ENCODE measurements at regions not wholly inside any gene's neighbourhood (a gene's known extent, or its start where the extent isn't known, plus 50 kb on each side); places are given as distances from the start of the nearest gene placed in this dataset.

DNA sequence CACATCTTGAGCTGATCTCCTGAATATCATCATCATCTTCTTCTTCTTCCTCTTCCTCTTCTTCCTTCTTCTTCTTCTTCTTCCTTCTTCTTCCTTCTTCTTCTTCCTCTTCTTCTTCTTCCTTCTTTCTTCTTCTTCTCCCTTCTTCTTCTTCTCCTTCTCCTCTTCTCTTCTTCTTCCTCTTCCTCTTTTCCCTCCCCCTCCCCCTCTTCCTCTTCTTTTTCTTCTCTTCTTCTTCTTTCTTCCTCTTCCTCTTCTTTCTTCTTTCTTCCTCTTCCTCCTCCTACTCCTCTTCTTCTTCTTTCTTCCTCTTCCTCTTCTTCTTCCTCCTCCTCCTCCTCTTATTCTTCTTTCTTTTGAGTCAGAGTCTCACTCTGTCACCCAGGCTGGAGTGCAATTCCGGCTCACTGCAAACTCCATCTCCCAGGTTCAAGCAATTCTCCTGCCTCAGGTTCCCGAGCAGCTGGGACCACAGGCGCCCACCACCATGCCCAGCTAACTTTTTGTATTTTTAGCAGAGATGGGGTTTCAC, 197.9 kb upstream of the NANOGP8 start:
- 95 to 100% (median 97%) methylated on average over 3 of the region's 3 CpGs for WGBS, 3 donors
- intact Hi-C loops (cut with DNase I) = no loop called here
- Histone ChIP-seq H3K36me3 (no peaks in the 10 kb centered on the region), H3K4me3 (no peak overlapping the region), H3K9me3 (no peaks in the 10 kb centered on the region), H3K27me3 (no peaks in the 10 kb centered on the region), H3K4me1 (ENCODE audit: insufficient read depth) (no peaks in the 10 kb centered on the region), H3K27ac (no peak overlapping the region)
- no peak for DNase-seq
- TF ChIP-seq, protein P1, sequence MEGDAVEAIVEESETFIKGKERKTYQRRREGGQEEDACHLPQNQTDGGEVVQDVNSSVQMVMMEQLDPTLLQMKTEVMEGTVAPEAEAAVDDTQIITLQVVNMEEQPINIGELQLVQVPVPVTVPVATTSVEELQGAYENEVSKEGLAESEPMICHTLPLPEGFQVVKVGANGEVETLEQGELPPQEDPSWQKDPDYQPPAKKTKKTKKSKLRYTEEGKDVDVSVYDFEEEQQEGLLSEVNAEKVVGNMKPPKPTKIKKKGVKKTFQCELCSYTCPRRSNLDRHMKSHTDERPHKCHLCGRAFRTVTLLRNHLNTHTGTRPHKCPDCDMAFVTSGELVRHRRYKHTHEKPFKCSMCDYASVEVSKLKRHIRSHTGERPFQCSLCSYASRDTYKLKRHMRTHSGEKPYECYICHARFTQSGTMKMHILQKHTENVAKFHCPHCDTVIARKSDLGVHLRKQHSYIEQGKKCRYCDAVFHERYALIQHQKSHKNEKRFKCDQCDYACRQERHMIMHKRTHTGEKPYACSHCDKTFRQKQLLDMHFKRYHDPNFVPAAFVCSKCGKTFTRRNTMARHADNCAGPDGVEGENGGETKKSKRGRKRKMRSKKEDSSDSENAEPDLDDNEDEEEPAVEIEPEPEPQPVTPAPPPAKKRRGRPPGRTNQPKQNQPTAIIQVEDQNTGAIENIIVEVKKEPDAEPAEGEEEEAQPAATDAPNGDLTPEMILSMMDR (IDR thresholded peaks at IDR 0.05) = no peak
- no peak for TF ChIP-seq EP300 (IDR thresholded peaks at IDR 0.05)
- no peak for TF ChIP-seq POLR2A (IDR thresholded peaks at IDR 0.05)

DNA sequence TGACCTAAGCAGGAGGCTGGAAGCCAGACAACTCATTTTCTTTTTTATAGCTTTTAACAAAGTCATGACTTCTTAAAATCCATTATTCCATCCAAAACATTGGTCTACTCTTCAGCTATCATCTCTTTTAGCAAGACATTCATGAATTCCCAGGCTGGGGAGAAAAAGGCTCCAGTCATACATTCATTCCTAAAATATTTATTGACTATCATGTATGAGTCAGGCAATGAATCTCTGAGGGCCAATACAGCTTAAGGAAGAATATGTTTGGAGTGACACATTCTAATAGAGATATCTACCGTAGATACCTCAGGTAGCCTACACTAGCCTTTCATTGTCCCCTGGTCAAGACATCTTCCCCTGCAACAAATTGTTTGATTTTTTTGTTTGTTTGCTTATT, 196.4 kb upstream of the NANOGP8 start:
- H3K27ac ChIP-seq = no peak overlapping the region
- no peak for DNase-seq
- intact Hi-C loops (cut with DNase I) = no loop called here
- no peak for TF ChIP-seq POLR2A (IDR thresholded peaks at IDR 0.05)
- TF ChIP-seq EP300 (IDR thresholded peaks at IDR 0.05) = no peak
- TF ChIP-seq, protein P1 (IDR thresholded peaks at IDR 0.05) = no peak
- H3K4me1 ChIP-seq (ENCODE audit: insufficient read depth) = no peaks in the 10 kb centered on the region
- WGBS, 3 donors = 88 to 94% (median 92%) methylated on average over 1 of the region's 1 CpG
- H3K27me3 ChIP-seq = no peaks in the 10 kb centered on the region
- no peaks in the 10 kb centered on the region for H3K36me3 ChIP-seq
- no peaks in the 10 kb centered on the region for H3K9me3 ChIP-seq
- H3K4me3 ChIP-seq = no peak overlapping the region

DNA sequence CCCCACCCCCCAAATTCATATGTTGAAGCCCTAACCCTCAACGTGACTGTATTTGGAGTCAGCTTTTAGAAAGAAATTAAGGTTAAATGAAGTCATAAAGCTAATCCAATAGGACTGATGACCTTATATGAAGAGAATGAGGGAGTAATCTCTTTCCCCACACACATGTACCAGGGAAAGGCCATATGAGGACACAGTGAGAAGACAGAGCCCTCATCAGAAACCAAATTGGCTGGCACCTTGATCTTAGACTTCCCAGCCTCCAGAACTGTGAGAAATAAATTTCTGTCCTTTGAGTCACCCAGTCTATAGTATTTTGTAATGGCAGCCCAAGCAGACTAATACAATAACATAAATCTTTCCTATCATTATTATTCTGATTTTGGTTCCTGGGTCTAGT, 194.7 kb upstream of the NANOGP8 start:
- H3K27ac ChIP-seq = no peak overlapping the region
- no peaks in the 10 kb centered on the region for H3K4me1 ChIP-seq (ENCODE audit: insufficient read depth)
- H3K36me3 ChIP-seq = no peaks in the 10 kb centered on the region
- H3K9me3 ChIP-seq = no peaks in the 10 kb centered on the region
- TF ChIP-seq POLR2A (IDR thresholded peaks at IDR 0.05) (no peak), EP300 (IDR thresholded peaks at IDR 0.05) (no peak)
- TF ChIP-seq, protein P1 (IDR thresholded peaks at IDR 0.05) = no peak
- H3K27me3 ChIP-seq = no peaks in the 10 kb centered on the region
- WGBS, 3 donors = 86 to 97% (median 87%) methylated on average over 1 of the region's 1 CpG
- DNase-seq = no peak
- no peak overlapping the region for H3K4me3 ChIP-seq
- intact Hi-C loops (cut with DNase I) = no loop called here

DNA sequence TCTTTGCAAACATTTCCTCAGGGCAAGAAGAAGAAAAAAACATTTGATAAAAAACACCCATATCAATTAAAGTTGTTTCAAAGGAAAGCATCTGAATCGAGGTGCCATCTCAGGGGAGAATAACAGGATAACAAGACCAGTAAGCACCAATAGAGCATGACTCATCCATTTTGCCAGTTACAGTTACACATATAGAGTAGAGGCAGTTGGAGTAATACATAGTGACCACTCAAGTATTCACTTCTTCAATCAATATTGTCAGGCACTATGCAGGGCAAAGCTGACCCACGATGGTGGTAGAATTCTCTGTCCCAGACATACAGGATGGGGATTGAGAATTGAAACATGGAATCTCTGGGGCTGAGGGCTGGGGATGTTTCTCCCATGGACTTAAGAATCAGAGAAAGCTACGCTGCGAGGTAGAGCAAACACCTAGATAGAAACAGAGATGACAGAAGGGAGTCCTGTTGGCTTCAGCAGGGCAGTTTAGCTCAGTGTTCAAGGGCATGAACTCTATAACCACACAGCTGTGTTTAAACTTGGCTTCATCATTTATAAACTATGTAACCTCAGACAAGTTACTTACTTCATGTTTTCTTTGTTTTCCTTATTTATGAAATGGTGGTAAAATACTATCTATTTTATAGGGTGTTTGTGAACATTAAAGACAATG, 186.4 kb upstream of the NANOGP8 start:
- Histone ChIP-seq H3K27me3 (no peaks in the 10 kb centered on the region), H3K27ac (no peak overlapping the region), H3K9me3 (no peaks in the 10 kb centered on the region), H3K4me1 (ENCODE audit: insufficient read depth) (no peaks in the 10 kb centered on the region), H3K36me3 (no peaks in the 10 kb centered on the region), H3K4me3 (no peak overlapping the region)
- TF ChIP-seq POLR2A (IDR thresholded peaks at IDR 0.05) = no peak
- TF ChIP-seq, protein P1 (IDR thresholded peaks at IDR 0.05) = no peak
- TF ChIP-seq EP300 (IDR thresholded peaks at IDR 0.05) = no peak
- no peak for DNase-seq
- WGBS, 3 donors = 77 to 85% (median 77%) methylated on average over 4 of the region's 4 CpGs
- intact Hi-C loops (cut with DNase I) = no loop called here

All from ovary (tissue), 7 donors.